ENCODE measurements at regions not wholly inside any gene's neighbourhood (a gene's known extent, or its start where the extent isn't known, plus 50 kb on each side); places are given as distances from the start of the nearest gene placed in this dataset.

GRCh38 chr10:10826125-10826524 is 191.5 kb upstream of the CELF2 start:
- TF ChIP-seq EZH2 (IDR thresholded peaks at IDR 0.05; ENCODE audit: borderline replicate concordance, low read depth, low read length, severe bottlenecking): no peak
- no peak for TF ChIP-seq CTCF (IDR thresholded peaks at IDR 0.05; ENCODE audit: extremely low read depth in 1 of 2, insufficient read depth in 1 of 2, low read depth in 1 of 2, low read length in 2 of 2)
- TF ChIP-seq POLR2AphosphoS5 (IDR thresholded peaks at IDR 0.05; ENCODE audit: insufficient read depth, low read depth, low read length): no peak
- no peak for TF ChIP-seq POLR2A (IDR thresholded peaks at IDR 0.05; ENCODE audit: low read depth, low read length)

All from endothelial cell of umbilical vein (primary cell).